Fibroblast of pulmonary artery (primary cell): ENCODE measurements at regions not wholly inside any gene's neighbourhood (a gene's known extent, or its start where the extent isn't known, plus 50 kb on each side); places are given as distances from the start of the nearest gene placed in this dataset.

ENCODE experiments used
- DNase-seq: peaks from one replicate; pipeline ENCODE4 v3.0.0-alpha.2; 2010; ENCODE audit warnings: low read depth
- H3K4me3 ChIP-seq: replicated peaks from 2 replicates; pipeline ENCODE4 v1.5.1; 2011; ENCODE audit warnings: low read depth, mild to moderate bottlenecking, control low read depth, low read length, moderate library complexity
- CTCF ChIP-seq: IDR thresholded peaks from 2 replicates; pipeline ENCODE4 v1.5.1; 2011; ENCODE audit warnings: mild to moderate bottlenecking, control low read depth, low read length, inconsistent platforms; ENCODE audit errors: missing control alignments

GRCh38 chr2:107027205-107027604, 141.2 kb upstream of the ST6GAL2 start:
- H3K4me3 ChIP-seq, result no peak overlapping the region
- no peak for DNase-seq
- TF ChIP-seq CTCF, result no peak

- no peak for DNase-seq
- TF ChIP-seq CTCF, result no peak
- H3K4me3 ChIP-seq, result no peak overlapping the region
Observed at GRCh38 chr2:107027810-107028209, 141.8 kb upstream of the ST6GAL2 start.

GRCh38 chr2:107028661-107029060, 142.7 kb upstream of the ST6GAL2 start:
- no peak for TF ChIP-seq CTCF
- H3K4me3 ChIP-seq, result no peak overlapping the region
- no peak for DNase-seq

GRCh38 chr2:107036293-107036692, 150.3 kb upstream of the ST6GAL2 start:
- DNase-seq, result no peak
- TF ChIP-seq CTCF, result no peak
- H3K4me3 ChIP-seq, result no peak overlapping the region

DNA sequence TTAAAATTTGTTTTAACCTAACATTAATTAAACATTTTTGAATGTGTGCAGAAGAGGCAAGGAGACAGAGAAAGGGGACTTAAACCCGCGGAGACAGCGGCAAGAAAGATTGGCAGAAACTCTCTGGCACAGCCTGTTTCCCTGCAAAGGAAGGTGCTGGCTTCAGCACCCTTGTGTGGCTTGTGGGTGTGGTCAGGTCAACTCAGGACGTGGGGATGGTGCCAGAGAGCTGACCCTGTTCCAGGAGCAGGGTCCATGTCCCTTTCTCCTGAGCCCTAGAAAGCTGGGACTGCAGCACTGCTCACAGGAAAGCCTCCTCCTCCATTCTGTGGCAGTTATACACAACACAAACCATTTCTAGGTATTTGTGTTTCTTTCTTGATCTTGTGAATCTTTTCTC, 176.2 kb upstream of the ST6GAL2 start:
- no peak for TF ChIP-seq CTCF
- no peak overlapping the region for H3K4me3 ChIP-seq
- DNase-seq, result no peak

- no peak for TF ChIP-seq CTCF
- H3K4me3 ChIP-seq, result no peak overlapping the region
- no peak for DNase-seq
Observed at GRCh38 chr2:107062599-107063220, 176.7 kb upstream of the ST6GAL2 start.

DNA sequence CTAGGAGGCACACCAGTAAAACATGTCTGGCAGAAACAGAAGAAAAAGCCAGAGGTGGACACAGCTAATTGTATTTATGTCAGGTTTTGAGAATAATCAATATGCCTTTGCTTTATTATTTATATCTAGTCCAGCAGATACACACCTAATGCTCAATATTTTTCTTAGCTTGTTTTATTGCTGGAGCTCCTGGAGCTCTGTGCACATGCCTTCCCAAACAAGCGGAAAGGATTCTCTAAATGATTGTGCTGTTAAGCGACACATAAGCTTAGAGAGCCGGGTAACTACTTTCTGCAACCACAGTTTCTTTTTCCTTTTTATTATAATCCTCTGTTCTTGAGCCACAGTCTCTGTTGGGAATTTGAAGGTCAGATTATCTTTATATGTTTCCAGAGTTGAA, 177.3 kb upstream of the ST6GAL2 start:
- no peak overlapping the region for H3K4me3 ChIP-seq
- TF ChIP-seq CTCF, result no peak
- DNase-seq, result no peak
